CD4-positive, alpha-beta T cell treated with Interleukin-6 for 4 hours (primary cell): ENCODE measurements at regions not wholly inside any gene's neighbourhood (a gene's known extent, or its start where the extent isn't known, plus 50 kb on each side); places are given as distances from the start of the nearest gene placed in this dataset.
"Not testable (repeated sequence)": the region's sequence is repeated elsewhere in the genome, so short reads cannot be mapped to it uniquely, and the experiment has no call there.

Experiments used
- DNase-seq: peaks from one replicate; pipeline ENCODE4 v3.0.0-alpha.2; 2020; ENCODE audit warnings: mixed read lengths

DNA sequence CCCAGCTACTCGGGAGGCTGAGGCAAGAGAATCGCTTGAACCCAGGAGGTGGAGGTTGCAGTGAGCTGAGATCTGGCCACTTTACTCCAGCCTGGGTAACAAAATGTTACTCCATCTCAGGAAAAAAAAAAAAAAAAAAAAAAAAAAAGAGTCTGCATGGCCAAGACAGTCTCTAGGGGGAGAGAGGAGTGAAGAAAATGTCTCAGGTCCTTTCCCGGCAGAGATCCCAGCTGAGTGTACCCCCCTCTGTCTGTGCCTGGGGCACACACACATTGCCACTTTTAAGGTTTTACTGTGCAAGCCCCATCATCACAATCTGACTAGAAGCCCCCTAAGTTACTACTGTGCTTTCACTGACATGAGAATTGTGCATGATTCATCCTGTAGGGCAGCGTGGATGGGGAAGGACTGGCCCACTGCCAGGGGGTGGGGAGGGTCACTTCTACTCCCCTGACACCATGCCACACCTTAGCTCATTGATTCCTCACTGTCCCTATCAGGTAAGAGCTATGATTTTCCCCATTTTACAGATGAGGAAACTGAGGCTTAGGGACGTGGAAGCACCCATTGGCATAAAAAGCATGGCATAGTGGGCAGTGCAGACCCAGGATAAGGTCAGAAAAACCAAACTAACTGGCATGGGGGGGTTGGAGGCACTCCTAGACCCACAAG is 102.3 kb upstream of the LARP1 start:
- no peak for DNase-seq

DNA sequence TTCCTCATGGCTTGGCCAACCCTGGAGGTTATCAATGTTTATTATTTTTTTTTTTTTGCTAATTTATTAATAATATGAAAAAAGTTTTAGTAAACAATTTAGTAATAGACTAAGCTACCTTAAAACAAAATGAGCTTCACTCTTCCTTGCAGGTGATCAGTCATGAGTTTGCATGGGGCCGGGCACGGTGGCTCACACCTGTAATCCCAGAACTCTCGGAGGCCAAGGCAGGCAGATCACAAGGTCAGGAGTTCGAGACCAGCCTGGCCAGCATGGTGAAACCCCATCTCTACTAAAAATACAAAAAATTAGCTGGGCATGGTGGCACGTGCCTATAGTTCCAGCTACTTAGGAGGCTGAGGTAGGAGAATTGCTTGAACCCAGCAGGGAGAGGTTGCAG is 103.4 kb upstream of the LARP1 start:
- DNase-seq = not testable (repeated sequence)

DNA sequence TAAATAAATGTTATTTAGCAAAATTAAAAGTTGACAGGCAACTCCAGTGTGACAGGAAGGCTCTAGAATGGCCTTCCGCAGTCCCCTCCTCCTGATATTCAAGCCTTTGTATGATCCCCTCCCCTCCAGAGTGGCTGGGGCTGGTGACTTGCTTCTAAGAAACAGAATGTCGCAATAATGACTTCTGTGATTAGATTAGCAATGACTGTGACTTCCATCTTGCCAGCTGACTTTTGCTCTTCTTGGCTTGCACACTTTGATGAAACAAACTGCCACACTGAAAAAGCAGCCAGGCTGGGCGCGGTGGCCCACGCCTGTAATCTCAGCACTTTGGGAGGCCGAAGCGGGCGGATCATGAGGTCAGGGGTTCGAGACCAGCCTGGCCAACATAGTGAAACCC is 106.5 kb upstream of the LARP1 start:
- DNase-seq = no peak

DNA sequence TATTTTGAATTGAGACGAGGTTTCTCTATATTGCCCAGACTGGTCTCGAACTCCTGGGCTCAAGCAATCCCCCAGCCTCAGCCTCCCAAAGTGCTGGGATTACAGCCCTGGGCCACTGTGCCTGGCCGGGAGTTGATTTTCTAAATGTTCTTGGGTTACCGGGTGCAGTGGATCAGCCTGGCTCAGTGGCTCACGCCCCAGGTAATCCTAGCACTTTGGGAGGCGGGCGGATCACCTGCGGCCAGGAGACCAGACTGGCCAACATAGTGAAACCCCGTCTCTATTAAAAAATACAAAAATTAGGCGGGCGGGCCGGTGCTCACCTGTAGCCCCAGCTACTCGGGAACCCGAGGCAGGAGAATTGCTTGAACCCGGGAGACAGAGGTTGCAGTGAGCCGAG is 106.9 kb upstream of the LARP1 start:
- DNase-seq = no peak

DNA sequence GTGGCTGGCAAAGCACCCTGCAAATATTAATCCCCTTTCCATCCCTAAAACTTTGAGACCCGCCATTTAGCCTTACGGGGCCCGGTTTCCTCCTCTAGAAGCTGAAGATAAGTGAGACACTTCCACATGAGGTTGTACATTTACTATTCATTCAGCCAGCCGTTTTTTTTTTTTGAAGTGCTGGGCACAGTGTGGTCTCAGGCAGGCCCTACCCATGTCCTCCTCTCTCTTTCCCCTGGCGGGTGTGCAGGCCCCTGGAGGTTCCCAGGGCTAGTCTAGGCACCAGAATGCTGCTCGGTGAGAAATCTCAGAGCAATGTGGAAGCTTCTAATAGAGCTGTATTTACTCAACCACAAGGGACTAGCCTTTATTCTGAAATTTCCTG is 107.4 kb upstream of the LARP1 start:
- no peak for DNase-seq

DNA sequence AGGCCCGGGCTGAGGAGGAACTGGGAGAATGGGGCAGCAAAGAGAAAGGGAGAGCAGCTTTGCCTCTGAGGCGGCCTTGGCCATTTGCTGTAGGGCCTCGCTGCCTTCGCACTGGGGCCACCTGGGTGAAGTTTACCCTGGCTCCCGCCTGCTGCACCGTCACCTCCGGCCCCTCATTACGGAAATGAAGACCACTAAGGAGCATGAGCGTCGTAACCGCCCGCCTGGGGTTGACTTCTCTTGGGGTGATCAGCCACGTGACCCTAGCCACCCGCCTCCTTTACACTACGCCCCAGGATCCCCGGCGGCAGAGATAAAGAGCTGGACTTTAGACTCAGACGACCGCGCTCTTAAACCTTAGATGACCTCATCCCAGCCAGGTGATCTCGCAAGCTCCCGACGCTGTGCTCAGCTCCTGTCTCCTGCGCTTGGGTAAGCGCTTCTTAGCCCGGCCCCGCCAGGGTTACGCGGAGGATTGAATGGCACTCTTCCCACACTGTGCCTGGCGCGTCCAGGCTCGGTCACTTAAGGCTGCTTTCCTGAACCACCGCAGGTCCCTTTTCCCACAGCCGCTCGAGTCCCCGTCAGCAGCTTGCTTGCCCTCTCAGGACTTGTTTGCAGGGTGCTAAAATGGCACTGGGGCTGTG is 107.9 kb upstream of the LARP1 start:
- DNase-seq = peak; percentile 17

DNA sequence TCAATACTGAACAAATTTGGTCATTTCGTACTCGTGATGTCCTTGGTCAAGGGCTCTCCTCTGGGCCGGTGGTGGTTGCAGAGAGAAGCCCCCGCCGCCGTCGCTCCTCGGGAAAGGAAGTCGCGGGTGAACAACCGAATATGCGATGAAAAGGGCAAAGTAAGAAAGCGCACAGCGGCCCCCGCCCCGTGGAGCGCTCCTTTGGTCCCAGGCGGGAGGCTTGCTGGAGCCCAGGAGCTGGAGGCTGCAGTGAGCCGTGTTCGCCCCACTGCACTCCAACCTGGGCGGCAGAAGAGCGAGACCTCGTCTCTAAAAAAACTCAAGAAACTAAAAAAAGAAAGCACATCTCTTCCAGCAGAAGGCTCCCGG is 108.4 kb upstream of the LARP1 start:
- DNase-seq = no peak

DNA sequence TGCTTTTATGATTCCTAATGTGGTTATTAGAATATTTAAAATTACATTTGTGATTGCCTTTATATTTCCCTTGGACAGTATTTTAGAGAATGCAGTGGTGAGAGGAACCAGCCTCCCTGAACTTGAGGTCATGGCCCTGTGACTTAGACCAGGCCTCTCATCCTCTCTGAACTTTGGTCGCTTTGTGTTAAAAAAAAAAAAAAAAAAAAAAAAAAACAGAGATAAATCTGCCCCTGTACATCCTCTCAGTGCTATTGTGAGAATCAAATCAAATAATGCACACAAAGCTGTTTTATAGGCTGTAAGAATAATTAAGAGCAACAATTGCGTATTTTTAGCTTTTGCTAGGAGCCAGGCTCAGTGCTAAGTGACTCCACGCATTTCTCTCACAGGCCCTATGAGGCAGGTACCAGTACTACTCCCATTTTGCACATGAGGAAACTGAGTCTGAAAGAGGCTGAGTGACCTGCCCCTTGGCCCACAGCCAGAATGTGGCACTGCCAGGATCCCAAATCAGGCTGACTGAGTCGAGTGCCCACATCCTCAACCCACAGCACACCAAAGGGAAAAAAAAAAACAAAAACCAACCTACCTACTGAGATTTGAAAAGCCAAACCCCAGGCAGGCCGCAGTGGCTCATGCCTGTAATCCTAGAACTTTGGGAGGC is 110.3 kb upstream of the LARP1 start:
- no peak for DNase-seq

DNA sequence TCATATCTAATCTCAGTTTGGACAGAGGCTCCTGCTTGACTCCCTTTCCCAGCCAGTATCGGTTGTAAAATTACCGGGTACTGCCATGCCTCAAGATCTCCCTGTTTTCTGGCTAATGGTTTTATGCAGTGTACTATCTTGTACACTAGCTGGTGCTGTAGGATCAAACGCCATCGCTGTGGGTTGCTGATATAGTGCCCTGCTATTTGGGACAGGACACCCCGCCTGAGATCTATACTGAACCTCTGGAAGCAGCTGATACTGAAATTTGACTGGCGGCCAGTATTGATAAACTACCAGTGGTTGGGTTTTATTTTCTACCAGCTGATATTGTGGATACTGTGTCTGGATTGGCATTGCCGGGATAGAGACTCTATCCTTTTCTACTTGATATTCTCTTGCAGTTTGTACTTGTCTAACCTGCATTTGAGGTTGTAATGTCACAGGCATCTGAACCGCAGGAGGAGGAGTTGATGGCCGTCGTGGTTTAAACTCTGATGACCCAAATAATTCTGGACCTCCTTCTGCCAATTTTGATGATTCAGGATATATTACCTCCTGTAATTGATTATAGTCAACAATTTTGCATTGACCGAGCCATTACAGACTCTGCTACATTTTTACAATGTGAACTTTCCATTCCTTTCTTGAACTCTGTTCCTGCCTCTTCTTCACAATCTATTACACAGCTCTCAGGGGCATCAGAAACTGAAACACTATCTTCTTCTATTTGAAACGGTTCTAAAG is 112.5 kb upstream of the LARP1 start:
- DNase-seq = no peak

DNA sequence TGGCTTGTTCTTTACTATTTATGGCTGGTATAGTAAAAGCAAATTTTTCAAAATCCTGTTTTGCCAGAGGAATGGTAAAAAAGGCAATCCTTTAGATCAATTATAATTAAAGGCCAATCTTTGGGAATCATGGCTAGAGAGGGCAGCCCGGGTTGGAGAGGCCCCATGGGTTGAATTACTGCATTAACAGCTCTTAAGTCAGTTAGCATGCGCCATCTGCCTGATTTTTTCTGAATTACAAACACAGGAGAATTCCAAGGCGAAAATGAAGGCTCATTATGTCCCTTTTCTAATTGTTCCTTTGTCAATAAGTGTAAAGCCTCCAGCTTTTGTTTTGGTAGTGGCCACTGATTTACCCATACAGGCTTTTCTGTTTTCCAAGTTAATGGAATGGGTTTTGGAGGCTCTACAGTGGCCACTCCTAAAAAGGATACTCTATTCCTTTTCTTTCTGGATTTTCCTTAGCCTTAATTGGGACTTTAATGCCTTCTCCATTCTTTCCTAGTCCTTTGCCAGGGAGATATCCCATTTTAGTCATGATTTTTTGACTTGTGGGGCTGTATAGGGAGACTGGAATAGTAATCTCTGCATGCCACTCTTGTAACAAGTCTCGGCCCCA is 114.9 kb upstream of the LARP1 start:
- not testable (repeated sequence) for DNase-seq

DNA sequence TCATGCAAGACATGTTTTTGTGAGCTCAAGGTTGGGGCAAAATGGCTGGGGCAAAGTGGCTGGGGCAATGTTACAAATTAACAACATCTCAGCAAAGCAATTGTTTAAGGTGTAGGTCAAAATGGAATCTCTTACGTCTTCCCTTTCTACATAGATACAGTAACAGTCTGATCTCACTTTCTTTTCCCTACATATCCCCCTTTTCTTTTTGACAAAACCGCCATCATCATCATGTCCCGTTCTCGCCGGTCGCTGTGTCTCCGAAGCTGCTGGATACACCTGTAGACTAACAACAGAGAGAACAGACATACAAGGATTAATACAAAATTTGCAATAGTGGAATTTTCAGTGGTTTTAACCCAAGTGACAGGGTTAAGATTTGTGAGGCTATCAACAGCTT is 118.4 kb upstream of the LARP1 start:
- DNase-seq = not testable (repeated sequence)

DNA sequence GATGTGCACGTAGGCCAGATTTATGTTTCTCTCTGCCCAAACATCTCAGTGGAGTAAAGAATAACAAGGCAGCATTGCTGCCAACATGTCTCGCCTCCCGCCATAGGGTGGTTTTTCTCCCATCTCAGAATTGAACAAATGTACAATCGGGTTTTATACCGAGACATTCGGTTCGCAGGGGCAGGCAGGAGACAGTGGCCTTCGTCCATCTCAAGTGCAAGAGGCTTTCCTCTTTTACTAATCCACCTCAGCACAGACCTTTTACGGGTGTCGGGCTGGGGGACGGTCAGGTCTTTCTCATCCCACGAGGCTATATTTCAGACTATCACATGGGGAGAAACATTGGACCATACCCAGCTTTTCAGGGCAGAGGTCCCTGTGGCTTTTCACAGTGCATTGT is 118.9 kb upstream of the LARP1 start:
- not testable (repeated sequence) for DNase-seq

DNA sequence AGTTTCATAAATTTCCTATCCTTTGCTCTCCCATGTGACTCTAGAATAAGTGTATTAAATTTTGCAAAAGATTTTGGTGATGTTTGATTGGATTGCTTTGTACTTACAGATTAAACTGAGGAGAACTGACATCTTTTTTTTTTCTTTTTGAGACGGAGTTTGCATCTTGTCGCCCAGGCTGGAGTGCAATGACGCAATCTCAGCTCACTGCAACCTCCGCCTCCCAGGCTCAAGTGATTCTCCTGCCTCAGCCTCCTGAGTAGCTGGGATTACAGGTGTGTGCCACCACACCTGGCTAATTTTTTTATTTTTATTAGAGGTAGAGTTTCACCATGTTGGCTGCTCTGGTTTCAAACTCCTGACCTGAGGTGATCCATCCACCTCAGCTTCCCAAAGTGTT is 121.4 kb upstream of the LARP1 start:
- DNase-seq = not testable (repeated sequence)

DNA sequence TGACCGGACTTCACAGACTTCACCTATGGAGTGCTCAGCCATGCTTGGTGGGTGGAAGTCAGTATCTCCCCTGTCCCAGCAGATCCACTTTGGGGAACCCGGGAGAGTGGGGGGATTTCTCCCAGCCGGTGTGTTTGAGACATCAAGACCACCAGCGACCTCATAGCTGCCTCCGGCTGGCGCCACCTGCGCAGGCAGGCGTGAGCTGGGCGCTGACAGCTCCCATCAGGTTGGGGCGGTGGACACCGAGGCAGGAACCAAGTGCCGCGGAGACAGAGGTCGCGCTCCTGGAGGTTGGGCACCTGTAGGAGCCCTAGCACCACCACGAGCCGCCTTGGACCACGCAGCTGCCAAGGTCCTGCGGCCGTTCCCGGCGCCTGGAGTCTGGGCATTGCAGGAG is 124.0 kb upstream of the LARP1 start:
- DNase-seq = no peak

DNA sequence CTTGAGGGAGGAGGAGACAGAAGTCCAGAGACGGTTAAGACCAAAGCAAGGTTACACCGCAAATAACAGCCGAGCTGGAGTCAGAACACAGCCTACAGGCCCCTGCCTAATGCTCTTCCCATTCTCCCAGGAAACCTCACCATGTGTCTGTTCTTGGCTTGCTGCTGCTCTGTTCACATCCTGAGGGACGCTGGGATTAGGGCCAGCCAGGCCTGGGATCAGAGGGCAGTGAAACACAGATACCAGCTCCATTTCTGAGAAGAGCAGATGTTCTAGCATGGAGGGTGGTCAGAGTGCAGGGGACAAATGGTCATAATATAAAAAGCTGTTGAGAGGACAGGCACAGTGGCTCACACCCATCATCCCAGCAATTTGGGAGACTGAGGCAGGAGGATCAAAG is 124.8 kb upstream of the LARP1 start:
- no peak for DNase-seq

DNA sequence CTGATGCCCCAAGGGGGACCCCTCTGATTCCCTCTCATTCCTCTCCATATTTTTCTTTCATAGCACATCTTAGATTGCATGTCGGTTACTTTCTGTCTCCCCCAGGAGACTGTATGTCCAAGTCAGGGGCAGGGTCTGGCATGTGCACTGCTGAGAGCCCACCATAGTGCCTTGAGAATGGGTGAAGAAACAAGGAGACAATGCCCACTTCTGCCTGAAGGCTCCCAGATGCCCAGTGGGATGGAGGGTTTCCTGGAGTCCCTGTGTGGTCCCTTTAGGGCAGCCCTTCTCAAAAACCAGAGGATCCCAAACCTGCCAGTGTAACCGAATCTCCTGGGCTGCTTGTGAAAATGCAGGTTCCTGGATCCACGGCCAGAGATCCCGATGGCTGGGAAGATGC is 126.5 kb upstream of the LARP1 start:
- no peak for DNase-seq

DNA sequence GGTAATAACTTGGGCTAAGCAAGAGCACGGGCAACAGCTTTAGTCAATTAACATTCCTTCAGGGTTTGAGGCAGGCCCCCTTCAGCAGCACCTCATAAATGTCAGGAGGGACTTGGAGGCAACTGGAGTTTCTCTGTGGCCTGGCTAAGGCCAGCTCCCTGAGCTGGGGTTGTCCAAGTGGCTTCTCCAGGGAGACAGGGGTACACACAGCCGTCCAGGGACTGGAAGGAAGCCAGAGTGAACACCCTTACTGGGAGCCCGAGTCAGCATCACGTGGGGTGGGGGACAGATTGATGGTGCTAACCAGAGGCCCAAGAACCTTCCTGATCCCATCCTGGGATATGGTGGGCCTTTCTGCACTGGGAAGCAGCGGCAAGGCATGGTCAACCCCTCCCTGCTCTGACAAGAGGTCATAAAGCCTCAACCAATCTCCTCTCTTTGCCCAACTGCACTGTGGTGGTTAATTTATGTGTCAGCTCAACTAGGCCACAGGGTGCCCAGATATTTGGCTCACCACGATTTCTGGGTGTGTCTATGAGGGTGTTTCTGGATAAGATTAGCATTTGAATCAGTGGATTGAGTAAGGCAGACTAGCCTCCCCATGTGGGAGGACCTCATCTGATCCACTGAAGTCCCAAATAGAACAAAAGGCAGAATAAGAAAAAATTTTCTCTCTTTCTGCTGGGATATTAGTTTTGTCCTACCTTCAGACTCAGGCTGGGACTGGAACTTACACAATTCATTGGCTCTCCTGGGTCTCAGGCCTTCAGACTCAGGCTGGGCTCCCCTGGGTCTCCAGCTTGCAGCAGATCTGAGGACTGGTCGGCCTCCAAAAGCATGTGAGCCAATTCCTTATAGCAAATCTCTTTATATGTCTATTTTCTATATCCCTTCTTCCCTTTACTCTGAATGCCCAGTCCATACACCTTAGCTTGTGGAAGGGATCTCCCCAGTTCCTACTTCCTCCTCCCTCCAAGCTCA is 127.2 kb upstream of the LARP1 start:
- no peak for DNase-seq

DNA sequence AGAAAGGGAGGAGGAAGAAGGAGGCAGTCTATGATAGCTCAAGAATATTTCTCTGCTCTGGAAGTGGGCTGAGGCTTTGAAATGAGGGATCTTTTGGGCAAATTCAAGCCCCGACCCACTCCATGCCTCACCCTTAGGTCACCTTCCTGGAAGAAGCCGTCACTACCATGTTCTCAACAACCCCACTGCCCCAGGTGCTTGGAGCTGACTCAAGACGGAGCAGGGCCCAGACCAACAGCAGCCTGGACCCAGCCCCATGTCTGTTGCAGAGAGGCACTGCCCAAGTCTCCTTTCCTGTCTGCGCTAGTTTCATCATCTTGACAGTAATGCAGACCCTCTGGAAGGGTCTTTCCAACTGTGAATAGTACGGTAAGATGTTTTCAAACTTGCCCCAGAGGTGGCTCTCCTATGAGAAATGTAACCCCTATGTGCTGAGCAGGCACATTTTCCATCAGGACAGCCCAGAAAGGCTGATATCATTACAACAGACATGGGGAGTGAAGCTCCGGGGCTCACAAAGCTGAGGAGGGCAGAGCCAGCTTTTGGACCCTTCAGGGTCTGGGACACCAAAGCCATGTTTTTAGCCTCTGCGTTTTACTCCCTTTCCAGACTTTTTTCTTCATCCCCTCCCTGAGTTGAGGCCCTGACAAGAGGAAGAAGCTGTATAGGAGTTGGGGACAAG is 128.2 kb upstream of the LARP1 start:
- DNase-seq = no peak

DNA sequence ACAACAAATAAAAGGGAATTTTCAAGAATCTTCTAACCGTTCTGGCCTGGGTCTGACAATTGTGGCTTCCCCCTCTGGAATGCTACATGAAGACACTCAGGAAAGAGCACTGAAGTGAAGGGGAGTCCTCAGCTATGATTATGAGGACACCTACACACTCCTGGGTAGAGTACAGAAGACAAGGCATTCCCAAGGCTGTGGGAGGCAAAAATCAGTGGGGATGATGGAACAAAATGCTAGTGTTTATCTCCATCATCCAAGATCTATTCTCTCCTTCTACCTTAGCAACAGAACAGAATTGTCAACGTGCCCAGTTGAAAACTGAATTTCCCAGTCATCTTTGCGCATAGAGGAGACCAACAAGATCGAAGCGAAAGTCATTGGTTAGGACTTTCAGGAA is 130.1 kb upstream of the LARP1 start:
- no peak for DNase-seq

DNA sequence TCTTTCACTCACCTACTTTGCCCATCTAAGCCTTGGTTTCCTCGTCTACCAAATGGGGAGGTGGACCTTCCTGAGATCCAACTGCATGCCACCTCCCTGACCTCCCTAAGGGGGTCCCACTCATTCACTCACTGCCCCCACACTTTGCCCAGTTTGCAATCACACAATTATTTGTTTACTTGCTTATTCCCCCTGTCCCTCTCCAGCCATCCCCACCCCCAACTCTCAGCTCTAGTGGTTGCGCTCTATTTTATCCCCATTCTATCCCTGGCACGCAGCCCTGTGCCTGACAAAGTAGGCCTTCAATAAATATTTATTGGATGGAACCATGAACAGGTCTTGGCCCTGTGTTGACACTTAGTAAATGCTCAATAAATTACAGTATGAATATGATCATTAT is 130.8 kb upstream of the LARP1 start:
- DNase-seq = no peak

DNA sequence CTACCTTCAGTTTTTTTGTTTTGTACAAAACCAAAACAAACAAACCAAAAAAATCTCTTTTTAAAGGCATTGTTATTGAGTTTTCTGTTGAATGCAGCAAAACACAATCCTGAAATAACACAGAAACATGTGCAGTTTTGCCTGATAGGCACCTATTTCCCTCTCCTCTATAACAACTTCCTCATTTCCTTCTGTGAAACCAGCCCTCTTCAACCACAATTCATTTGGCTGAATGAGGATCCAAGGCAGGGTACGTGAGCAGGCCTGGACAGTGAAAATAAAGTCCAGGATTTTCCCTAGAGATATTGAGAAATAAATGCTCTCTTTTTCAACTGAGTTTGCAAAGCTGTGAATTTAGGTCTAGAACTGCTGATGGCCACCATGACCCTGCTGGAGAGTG is 134.8 kb upstream of the LARP1 start:
- no peak for DNase-seq

DNA sequence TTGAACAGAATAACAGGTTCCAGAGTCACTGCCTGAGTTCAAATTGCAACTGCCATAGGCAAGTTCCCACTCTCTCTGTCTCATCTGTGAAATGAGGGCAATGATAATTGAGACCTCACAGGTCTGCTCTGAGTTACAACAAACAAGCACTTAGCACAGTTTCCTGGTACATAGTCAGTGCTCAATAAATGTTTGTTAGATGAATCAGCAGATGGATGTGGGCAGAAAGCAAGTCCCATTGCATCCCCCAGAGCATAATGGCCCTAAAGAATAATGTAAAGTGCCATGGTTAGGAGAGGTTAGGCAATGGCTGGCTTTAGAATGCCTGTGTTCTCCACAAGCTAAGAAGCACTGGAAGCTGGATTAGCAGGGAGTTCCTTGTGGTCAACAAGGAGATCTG is 136.5 kb upstream of the LARP1 start:
- DNase-seq = no peak
